Omental fat pad (tissue), 3 donors: ENCODE measurements at regions not wholly inside any gene's neighbourhood (a gene's known extent, or its start where the extent isn't known, plus 50 kb on each side); places are given as distances from the start of the nearest gene placed in this dataset.

Experiments used
- ATAC-seq: fragments of 150-250 bp; one replicate; pipeline ENCODE4 v1.9.1; 2016; ENCODE audit warnings: mild to moderate bottlenecking, moderate library complexity; ENCODE audit not compliant: low FRiP score
- DNase-seq: peaks from one replicate; pipeline ENCODE4 v3.0.0-alpha.2; 2019; ENCODE audit warnings: low spot score
- CTCF ChIP-seq, 3 donors: fragments of 450-650 bp; IDR thresholded peaks; one replicate each; pipeline ENCODE4 v1.5.1; 2016 to 2017; ENCODE audit warnings: antibody characterized with exemption in 3 of 3, mild to moderate bottlenecking in 3 of 3, moderate library complexity in 2 of 3

GRCh38 chr18:29077344-29077743, 900.4 kb upstream of the CDH2 start:
- no peak for TF ChIP-seq CTCF (IDR thresholded peaks at IDR 0.05)
- DNase-seq: no peak
- ATAC-seq: no peak

GRCh38 chr18:29076645-29077044, 899.7 kb upstream of the CDH2 start:
- ATAC-seq (no peak), DNase-seq (no peak)
- no peak for TF ChIP-seq CTCF (IDR thresholded peaks at IDR 0.05)

- DNase-seq (no peak), ATAC-seq (no peak)
- no peak for TF ChIP-seq CTCF (IDR thresholded peaks at IDR 0.05)
These were observed 897.2 kb upstream of the CDH2 start for GRCh38 chr18:29074147-29074546.

GRCh38 chr18:29071869-29072268, 894.9 kb upstream of the CDH2 start:
- ATAC-seq (no peak), DNase-seq (no peak)
- no peak for TF ChIP-seq CTCF (IDR thresholded peaks at IDR 0.05)

GRCh38 chr18:29063346-29063745, 886.4 kb upstream of the CDH2 start:
- ATAC-seq (no peak), DNase-seq (no peak)
- no peak for TF ChIP-seq CTCF (IDR thresholded peaks at IDR 0.05)

- no peak for TF ChIP-seq CTCF (IDR thresholded peaks at IDR 0.05)
- no peak for ATAC-seq
These were observed 886.0 kb upstream of the CDH2 start for GRCh38 chr18:29062921-29063320.

GRCh38 chr18:29060349-29060748, 883.4 kb upstream of the CDH2 start:
- DNase-seq: no peak
- no peak for TF ChIP-seq CTCF (IDR thresholded peaks at IDR 0.05)
- no peak for ATAC-seq

More at GRCh38 chr18:29062921-29063320, 886.0 kb upstream of the CDH2 start:
- DNase-seq: no peak
